ENCODE measurements at regions not wholly inside any gene's neighbourhood (a gene's known extent, or its start where the extent isn't known, plus 50 kb on each side); places are given as distances from the start of the nearest gene placed in this dataset.
A peak's percentile ranks its signal among the peaks of the same experiment; 100 is the strongest.

- no peak for DNase-seq (ENCODE audit: low read depth)
Observed at GRCh38 chr6:56716229-56716628, 73.5 kb upstream of the DST start.

- DNase-seq (ENCODE audit: low read depth) = no peak
Observed at GRCh38 chr6:56715741-56716140, 73.1 kb upstream of the DST start.

- peak; percentile 95 for DNase-seq (ENCODE audit: low read depth)
Observed at GRCh38 chr6:56714982-56715456, 72.3 kb upstream of the DST start.

GRCh38 chr6:56714273-56714672 lies 71.6 kb upstream of the DST start:
- DNase-seq (ENCODE audit: low read depth) = peak; percentile 63

- DNase-seq (ENCODE audit: low read depth) = peak; percentile 86
Observed at GRCh38 chr6:56713254-56713672, 70.6 kb upstream of the DST start.

- DNase-seq (ENCODE audit: low read depth) = no peak
Observed at GRCh38 chr6:56710967-56711366, 68.3 kb upstream of the DST start.

GRCh38 chr6:56709650-56710049 lies 67.0 kb upstream of the DST start:
- DNase-seq (ENCODE audit: low read depth) = no peak

- peak; percentile 86 for DNase-seq (ENCODE audit: low read depth)
Observed at GRCh38 chr6:56708810-56709597, 66.3 kb upstream of the DST start.

GRCh38 chr6:56706981-56707726 lies 64.5 kb upstream of the DST start:
- DNase-seq (ENCODE audit: low read depth) = no peak

- peak; percentile 38 for DNase-seq (ENCODE audit: low read depth)
Observed at GRCh38 chr6:56699066-56699654, 56.5 kb upstream of the DST start.

- DNase-seq (ENCODE audit: low read depth) = no peak
Observed at GRCh38 chr6:56695702-56696101, 53.0 kb upstream of the DST start.

- no peak for DNase-seq (ENCODE audit: low read depth)
Observed at GRCh38 chr6:56694002-56694401, 51.3 kb upstream of the DST start.

GRCh38 chr6:56693246-56693607 lies 50.5 kb upstream of the DST start:
- peak; percentile 90 for DNase-seq (ENCODE audit: low read depth)

GRCh38 chr6:56692523-56693245 lies 50.0 kb upstream of the DST start:
- DNase-seq (ENCODE audit: low read depth) = peak; percentile 73

Data from LHCN-M2 (cell line).